Suppressor macrophage treated with lipopolysaccharide for 1 hour (primary cell): ENCODE measurements at regions not wholly inside any gene's neighbourhood (a gene's known extent, or its start where the extent isn't known, plus 50 kb on each side); places are given as distances from the start of the nearest gene placed in this dataset.

ENCODE experiments used
- DNase-seq, 3 donors: peaks; one replicate each; pipeline ENCODE4 v3.0.0-alpha.2; 2020 to 2022

GRCh38 chr19:31160336-31160926 lies 188.8 kb downstream of the TSHZ3 start:
- no peak for DNase-seq

- no peak for DNase-seq
Observed at GRCh38 chr19:31154021-31154420, 195.2 kb downstream of the TSHZ3 start.

DNA sequence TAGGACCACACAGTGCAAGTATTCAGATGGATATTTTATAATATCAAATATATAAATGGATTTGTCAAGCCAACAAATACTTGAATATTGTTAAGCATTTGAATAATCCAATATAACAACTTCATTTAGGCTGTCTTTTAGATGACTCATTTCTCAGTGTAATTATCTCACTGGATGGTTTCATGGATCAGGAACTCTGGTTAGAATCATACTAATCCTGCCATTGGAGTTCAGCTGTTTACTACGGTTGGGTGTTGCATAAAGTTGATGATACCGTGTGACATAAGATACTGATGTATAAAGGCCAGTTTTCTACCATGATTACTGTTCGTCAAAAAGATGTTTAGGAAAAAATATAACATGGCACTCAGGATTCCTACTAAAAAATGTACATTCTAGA lies 196.3 kb downstream of the TSHZ3 start:
- no peak for DNase-seq

DNA sequence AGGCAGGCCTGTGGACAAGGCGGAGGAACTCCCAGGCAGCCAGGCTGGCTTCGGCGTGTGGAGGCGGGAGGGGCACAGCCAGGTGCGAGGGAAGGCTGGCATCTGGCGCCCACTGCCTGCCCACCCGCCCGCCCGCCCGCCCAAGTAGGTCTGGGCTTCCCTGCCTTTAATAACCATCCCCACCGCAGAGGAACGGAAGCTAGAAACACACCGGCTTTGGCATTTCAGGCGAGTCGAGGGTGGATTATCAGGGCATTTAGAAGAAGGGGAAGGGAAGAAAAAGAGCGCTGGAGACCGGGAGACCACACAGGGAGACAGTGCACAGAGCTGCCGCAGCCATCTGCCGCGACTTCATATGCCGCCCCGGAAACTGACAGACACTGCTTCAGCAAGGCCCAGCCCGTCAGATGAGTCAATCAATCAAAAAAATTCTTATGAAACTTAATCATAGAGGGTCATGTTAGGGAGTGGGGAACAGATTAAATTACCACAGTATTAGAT lies 199.7 kb downstream of the TSHZ3 start:
- no peak for DNase-seq

GRCh38 chr19:31148671-31149070 lies 200.6 kb downstream of the TSHZ3 start:
- no peak for DNase-seq

DNA sequence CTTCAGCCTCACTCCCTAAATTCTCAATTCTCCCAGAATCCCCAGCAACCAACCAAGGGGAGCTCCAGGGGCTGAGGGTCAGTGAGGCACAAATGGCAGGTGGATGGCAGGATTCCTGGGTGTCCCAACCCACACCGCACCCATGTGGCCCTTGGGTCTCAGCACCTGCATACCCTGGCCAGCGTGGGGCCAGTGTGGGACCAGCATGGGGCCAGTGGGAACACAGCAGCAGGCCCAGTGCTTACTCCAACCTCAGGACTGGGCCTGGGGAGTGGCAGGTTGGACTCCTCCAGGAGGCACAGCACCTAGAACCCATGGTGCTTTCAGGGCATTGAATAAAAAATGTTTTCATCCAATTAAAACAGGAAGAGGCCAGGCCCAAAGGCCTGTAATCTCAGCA lies 202.0 kb downstream of the TSHZ3 start:
- DNase-seq = no peak

DNA sequence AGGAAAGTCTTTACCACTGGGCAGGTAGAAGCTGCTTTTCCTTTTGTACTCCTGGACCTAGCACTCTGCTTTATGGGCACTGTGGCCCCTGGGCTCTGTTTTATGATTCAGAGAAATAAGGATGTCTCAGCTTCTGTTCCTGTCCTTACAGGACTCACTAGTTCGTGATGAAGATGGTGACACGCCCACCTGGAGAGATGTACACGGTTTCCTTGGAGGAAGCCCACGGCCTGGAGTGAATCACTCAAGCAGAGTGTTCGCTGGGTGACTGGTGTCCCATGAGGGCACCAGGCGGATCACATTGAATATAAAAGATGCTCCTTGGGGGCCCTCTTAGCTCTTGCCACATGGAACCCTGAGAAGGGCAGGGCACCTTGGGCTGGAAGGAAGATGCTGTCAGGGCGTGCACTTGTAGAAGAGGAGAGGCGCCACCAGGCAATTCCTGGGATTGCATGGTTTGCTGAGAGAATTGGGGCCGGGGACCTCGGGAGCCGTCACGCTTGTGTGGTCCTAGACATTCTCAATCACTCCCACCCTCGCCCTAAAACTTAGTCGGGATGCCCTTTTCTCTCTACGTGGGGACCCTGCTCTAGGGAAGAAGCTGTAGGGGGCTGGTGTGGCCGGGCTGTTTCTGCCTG lies 202.6 kb downstream of the TSHZ3 start:
- no peak for DNase-seq

- DNase-seq = no peak
Observed at GRCh38 chr19:31146015-31146414, 203.2 kb downstream of the TSHZ3 start.

- DNase-seq = no peak
Observed at GRCh38 chr19:31145007-31145406, 204.2 kb downstream of the TSHZ3 start.

GRCh38 chr19:31144075-31144870 lies 205.0 kb downstream of the TSHZ3 start:
- DNase-seq = peak; percentile 70 to 74 (median 70)

DNA sequence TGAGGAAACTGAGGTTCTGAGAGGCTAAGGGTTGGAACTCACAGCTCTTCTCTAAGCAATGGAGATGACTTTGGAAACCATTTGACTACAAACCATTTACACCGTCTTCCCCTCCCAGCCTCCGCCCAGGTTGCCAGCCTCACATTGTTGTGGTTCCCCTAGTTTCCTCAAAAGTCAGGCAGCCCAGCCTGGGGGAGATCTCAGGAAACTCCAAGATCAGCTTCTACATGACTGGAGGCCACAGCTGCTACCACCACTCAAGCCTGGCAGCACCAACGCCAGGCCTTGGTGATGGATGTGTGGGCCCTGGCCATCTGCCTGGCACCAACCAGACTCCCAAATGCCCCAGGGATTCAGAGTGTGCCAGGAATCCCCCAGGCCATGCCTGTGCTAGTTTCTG lies 207.9 kb downstream of the TSHZ3 start:
- DNase-seq = peak in 2 of 3 donors; percentile 14 to 29

GRCh38 chr19:31140717-31141116 lies 208.5 kb downstream of the TSHZ3 start:
- DNase-seq = no peak

DNA sequence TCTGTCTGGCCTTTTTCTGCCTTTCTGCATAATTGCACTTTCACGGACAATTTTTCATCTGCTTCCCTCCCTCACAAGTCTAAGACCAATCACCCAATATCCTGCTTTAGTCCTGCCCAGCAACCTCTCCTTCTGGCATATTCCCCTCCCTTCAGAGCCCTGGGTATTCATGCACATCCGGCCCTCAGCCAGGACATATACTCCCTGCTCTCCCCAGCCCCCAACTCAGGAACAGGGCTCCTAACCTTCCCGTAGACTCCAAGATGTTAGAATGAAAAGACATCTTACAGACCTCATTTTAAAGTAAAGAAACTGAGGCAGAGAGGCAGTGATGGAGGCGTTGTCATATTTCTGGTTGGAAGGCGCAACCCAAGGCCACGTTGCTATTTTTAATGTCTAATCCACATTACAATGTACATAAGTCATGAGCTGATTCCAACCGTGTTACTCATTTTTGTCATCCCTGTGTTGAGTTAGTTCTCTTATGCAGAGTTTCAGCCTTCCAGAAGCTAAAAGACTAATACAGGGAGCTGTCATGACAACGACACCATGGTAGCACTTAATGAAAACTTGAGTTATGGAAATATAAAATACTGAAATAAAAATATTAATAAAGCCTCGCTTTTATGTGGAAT lies 209.2 kb downstream of the TSHZ3 start:
- no peak for DNase-seq

DNA sequence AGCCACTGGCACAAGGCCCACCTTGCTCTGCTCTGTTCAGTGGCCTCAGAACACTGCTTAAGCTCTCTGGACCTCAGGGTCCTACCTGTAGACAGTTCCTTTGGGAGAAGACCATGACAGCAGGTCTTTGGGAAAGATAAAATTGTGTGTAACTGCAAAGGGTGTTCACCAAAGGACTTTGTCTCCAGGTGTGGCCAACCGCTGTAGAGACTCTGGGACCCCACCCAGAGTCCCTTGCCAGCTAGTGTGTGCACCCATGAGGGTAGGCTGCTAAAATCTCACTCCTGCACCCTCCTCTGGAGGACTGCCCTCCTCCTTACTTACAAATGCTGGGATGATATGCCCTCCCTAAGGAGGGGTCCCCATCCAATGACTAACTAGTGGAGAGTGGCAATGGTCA lies 211.2 kb downstream of the TSHZ3 start:
- DNase-seq = no peak

- no peak for DNase-seq
Observed at GRCh38 chr19:31135841-31136240, 213.4 kb downstream of the TSHZ3 start.

- no peak for DNase-seq
Observed at GRCh38 chr19:31132753-31133110, 216.5 kb downstream of the TSHZ3 start.

GRCh38 chr19:31128291-31128690 lies 220.9 kb downstream of the TSHZ3 start:
- DNase-seq = no peak

- peak in 1 of 3 donors; percentile 21 for DNase-seq
Observed at GRCh38 chr19:31127134-31127967, 221.9 kb downstream of the TSHZ3 start.

GRCh38 chr19:31126236-31126635 lies 223.0 kb downstream of the TSHZ3 start:
- DNase-seq = no peak

DNA sequence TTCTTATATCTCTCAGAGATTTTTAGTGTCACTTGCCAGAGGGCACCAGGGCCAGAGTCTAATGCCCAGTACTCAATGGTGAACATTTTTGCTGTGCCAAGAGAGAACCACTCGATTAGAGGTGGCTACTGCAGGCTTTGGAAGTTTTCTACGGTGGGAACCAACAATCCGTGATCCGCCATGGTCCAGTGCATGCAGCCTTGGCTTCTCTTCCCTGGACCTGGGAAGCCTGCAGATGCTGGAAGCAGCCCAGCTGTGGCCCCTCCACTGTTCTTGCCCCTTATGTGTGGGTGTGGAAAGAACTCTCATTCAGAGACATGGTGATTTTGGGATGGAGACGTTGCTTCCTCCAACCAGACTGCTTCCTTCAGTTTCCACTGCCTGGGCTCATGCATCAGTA lies 224.2 kb downstream of the TSHZ3 start:
- DNase-seq = no peak

GRCh38 chr19:31121501-31121900 lies 227.7 kb downstream of the TSHZ3 start:
- DNase-seq = no peak

GRCh38 chr19:31120952-31121351 lies 228.3 kb downstream of the TSHZ3 start:
- DNase-seq = no peak
